Testis (tissue), 2 donors: ENCODE measurements at regions not wholly inside any gene's neighbourhood (a gene's known extent, or its start where the extent isn't known, plus 50 kb on each side); places are given as distances from the start of the nearest gene placed in this dataset.

ENCODE experiments used
- CTCF ChIP-seq, 3 experiments: fragments of 450-650 bp in 2 of 3; fragments of 200-600 bp in 1 of 3; sonication (generic) in 1 of 3; IDR thresholded peaks; one replicate each; pipeline ENCODE4 v1.5.1; 2016 to 2019; ENCODE audit warnings: antibody characterized with exemption in 3 of 3, mild to moderate bottlenecking in 2 of 3, moderate library complexity in 1 of 3
- POLR2A ChIP-seq: fragments of 450-650 bp; IDR thresholded peaks from one replicate; pipeline ENCODE4 v1.6.1; 2017; ENCODE audit warnings: antibody characterized with exemption, mild to moderate bottlenecking, moderate library complexity

GRCh38 chr1:38141483-38141882, 94.9 kb upstream of the POU3F1 start:
- no peak for TF ChIP-seq CTCF (IDR thresholded peaks at IDR 0.05)
- no peak for TF ChIP-seq POLR2A
